NB4 (cell line): ENCODE measurements at regions not wholly inside any gene's neighbourhood (a gene's known extent, or its start where the extent isn't known, plus 50 kb on each side); places are given as distances from the start of the nearest gene placed in this dataset.
"Not testable (repeated sequence)": the region's sequence is repeated elsewhere in the genome, so short reads cannot be mapped to it uniquely, and the experiment has no call there.

Source experiments
- DNase-seq: peaks from one replicate; pipeline ENCODE4 v3.0.0; 2010; ENCODE audit warnings: low read depth
- H3K4me3 ChIP-seq: one replicate; pipeline ENCODE4 v1.5.1; 2011; ENCODE audit warnings: mild to moderate bottlenecking, low read depth, low read length, moderate library complexity
- CTCF ChIP-seq: IDR thresholded peaks from one replicate; pipeline ENCODE4 v1.5.1; 2012; ENCODE audit warnings: low read depth, low read length
- MYC ChIP-seq: IDR thresholded peaks from 2 replicates; pipeline ENCODE4 v1.6.1; 2011; ENCODE audit warnings: low read depth, low read length
- POLR2A ChIP-seq: IDR thresholded peaks from 2 replicates; pipeline ENCODE4 v1.6.1; 2011; ENCODE audit warnings: mild to moderate bottlenecking; ENCODE audit not compliant: insufficient read length; ENCODE audit errors: extremely low read depth
- TF ChIP-seq, protein P1 (sequence below): IDR thresholded peaks from 2 replicates; pipeline ENCODE4 v1.6.1; 2011; ENCODE audit warnings: low read depth, low read length

DNA sequence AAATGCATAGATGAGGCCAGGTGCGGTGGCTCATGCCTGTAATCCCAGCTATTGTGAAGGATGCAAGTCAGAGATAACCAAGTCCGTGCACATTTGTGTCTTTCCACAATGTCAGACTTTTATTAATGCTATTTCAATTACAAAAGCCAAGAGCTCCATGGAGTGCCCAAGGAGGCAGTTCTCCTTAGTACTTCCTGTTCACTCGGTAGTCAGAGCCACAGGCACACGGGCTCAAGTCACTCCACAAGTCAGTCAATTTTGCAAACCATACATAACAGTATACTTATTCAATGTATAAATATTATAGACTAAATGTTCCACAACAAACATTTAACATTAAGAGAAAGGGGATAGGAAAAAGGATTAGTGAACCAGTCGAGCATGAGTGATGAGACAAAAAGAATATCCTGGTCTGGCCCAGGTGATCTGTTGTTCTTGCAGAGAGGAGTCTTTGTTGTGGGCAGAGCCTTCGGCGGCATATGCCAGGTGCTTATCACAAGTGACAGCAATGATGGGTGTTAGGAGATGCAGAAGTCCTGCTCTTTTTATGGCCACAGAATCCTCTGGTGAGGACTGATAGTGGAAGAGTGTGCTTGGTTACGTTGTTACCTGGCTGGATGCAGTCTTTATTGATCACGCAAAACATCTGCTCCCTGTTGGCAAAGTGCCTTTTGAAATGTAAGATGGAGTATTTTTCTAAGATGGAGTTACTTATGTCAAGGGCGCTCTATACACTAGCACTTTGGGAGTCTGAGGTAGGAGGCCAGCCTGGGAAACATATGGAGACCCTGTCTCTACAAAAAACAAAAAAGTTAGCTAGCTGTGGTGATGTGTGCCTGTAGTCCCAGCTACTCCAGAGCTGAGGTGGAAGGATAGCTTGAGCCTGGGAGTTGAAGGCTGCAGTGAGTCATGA is 167.0 kb upstream of the FBXL17 start:
- TF ChIP-seq MYC (no peak), CTCF (no peak), POLR2A (no peak)
- TF ChIP-seq, protein P1, sequence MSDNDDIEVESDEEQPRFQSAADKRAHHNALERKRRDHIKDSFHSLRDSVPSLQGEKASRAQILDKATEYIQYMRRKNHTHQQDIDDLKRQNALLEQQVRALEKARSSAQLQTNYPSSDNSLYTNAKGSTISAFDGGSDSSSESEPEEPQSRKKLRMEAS: no peak
- DNase-seq: no peak

GRCh38 chr5:108546939-108547338 is 165.0 kb upstream of the FBXL17 start:
- DNase-seq: no peak
- no peak for TF ChIP-seq MYC
- TF ChIP-seq CTCF: no peak
- TF ChIP-seq POLR2A: no peak
- no peak overlapping the region for H3K4me3 ChIP-seq

More for the DNA sequence above, 167.0 kb upstream of the FBXL17 start:
- no peak overlapping the region for H3K4me3 ChIP-seq

GRCh38 chr5:108545301-108545700 is 163.4 kb upstream of the FBXL17 start:
- H3K4me3 ChIP-seq: no peak overlapping the region
- TF ChIP-seq CTCF (no peak), POLR2A (no peak), MYC (no peak)
- TF ChIP-seq, protein P1: no peak
- DNase-seq: no peak

DNA sequence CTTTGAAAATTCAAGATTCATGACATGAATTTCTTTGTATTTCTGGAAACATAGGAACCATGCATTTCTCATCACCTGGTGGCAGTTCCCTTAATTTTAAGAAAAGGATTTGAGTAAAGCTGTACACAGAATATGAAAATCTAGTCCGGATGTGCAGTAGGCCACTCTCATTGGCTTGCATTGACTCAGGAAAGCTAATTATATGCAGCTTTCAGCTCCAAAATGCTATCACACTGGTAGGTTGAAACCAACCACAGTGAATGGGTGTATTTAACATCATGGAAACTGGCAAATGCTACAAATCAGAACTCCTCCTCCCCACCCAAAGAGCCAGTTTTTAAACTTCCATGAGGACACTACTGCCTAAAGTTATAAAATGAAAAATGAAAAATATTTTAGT is 161.6 kb upstream of the FBXL17 start:
- no peak overlapping the region for H3K4me3 ChIP-seq
- TF ChIP-seq, protein P1: no peak
- TF ChIP-seq MYC (no peak), POLR2A (no peak), CTCF (no peak)
- no peak for DNase-seq

DNA sequence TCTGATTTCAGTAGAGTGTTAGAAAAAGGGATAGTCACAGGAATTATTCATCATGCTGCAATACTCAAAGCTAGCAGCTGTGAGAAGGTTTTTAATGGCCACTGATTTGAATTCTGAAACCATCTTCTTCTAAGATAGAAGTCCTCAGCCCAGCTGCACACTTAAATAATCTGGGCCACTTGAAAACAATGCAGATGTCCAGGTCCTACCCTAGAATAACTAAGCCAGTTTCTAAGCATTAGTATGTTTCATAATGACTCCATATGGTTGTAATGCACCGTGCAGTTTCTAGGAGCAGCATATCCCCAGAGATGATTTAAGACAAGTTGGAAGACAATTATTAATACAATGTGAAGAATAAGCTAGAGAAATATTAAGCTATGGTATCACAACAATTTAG is 159.9 kb upstream of the FBXL17 start:
- no peak for TF ChIP-seq POLR2A
- no peak for DNase-seq
- no peak overlapping the region for H3K4me3 ChIP-seq

DNA sequence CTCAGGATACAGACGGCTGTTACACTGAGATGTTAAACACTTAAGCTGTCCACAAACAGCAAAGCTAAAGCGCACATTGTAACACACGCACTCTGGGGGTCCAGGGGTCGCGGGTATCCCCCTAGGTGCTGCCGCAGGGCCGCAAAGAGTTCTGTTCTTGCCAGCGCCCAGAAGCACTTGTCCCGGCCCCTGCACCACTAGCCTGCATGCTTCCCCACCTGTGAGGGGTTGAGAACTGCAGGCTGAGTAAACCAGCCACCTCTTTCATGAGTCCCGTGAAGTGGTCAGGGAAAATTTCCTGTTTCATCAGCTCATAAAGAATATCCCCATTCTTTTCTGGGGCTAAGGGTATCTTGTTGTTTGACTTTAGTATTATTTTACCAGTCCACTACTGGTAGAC is 154.4 kb upstream of the FBXL17 start:
- TF ChIP-seq POLR2A: no peak
- no peak for TF ChIP-seq CTCF
- no peak for TF ChIP-seq MYC
- TF ChIP-seq, protein P1: no peak
- DNase-seq: no peak
- no peak overlapping the region for H3K4me3 ChIP-seq

GRCh38 chr5:108532129-108532445 is 150.2 kb upstream of the FBXL17 start:
- not testable (repeated sequence) for H3K4me3 ChIP-seq, DNase-seq
